Activated naive CD4-positive, alpha-beta T cell (primary cell): ENCODE measurements at regions not wholly inside any gene's neighbourhood (a gene's known extent, or its start where the extent isn't known, plus 50 kb on each side); places are given as distances from the start of the nearest gene placed in this dataset.
"Not testable (repeated sequence)": the region's sequence is repeated elsewhere in the genome, so short reads cannot be mapped to it uniquely, and the experiment has no call there.

Experiments
- DNase-seq, 4 experiments: peaks; one replicate each; lab custom pipeline; 2025; lab: John Stamatoyannopoulos, UW

GRCh38 chr3:178304758-178305467 is 231.3 kb upstream of the KCNMB2 start:
- no peak for DNase-seq

GRCh38 chr3:178306432-178307115 is 229.7 kb upstream of the KCNMB2 start:
- no peak for DNase-seq

- no peak for DNase-seq
These were observed 227.5 kb upstream of the KCNMB2 start for GRCh38 chr3:178308771-178309170.

DNA sequence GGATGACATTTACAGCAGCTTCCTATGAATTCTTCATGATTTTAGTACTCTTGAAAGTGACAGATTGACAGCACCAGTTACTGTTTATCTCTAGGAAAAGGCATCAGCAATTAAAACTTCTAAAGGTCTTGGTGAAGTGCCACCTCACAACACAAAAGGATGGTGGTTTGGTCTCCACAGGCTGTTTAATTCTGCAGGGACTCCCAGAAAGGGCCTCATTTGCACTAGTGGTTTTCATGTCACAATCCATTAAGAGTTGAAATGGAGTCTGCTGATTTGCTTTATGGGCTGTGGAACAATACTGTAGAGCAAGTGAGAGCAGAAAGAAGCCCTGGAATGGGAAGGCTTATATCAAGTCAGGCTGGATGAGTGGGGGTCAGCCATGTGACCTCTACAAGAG is 225.3 kb upstream of the KCNMB2 start:
- no peak for DNase-seq

GRCh38 chr3:178313716-178314115 is 222.5 kb upstream of the KCNMB2 start:
- no peak for DNase-seq

DNA sequence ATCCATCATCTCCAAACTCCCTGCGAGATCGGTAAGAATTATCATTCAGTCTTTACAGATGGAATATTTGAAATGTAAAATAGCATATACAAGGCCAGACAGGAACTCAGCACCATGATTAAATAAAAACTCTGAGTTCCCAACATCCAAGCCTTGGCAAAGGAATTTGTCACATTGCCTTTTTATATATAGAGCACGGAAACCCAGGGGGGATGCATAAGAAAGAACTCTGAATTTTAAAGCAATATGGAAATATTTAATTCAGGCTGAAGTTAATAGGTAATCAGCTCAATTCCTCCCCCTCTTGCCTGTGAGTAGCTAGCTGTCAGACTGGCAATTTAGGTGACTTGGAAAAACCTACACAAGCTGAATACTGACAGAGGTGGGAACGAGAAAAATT is 217.9 kb upstream of the KCNMB2 start:
- DNase-seq = no peak

DNA sequence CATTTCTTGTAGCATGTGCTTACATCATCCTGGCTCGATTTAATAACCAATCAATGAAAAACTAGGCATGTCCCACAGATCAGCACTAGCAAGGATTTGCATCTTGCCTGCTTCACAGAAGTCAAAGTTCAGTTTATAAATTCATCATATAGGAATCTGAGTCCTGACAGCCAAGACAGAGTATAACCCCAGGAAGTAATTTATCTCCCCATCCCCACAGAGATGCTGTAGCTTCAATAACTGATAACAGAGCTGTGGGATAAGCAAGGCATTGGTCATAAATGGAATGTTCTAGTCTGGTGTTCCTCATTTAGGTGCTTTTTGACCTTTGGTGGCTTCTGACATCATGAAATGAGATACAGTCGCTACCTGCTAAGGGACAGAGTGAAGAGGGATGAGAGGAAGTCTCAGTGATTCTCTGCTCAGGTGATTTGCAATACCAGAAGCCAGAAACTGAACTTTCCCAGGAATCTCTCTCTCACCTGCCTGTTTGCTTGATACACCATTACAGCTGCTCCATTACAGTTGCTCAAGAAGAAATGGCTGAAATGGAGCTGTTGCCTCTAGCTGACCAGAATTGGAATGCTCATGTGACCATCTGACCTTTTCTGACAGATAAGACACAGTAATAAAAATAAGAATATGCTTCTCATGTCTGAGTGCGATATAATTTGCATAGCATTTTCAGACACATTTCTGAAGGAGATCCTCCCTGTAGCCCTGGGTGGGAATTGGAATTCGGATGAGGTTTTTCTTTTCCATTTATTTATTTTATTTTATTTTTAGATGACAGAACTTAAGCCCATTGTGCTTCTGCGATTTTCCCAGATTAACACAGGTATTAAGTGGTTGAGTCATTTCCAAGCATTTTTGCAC is 217.1 kb upstream of the KCNMB2 start:
- no peak for DNase-seq

GRCh38 chr3:178320456-178321351 is 215.5 kb upstream of the KCNMB2 start:
- DNase-seq = no peak

DNA sequence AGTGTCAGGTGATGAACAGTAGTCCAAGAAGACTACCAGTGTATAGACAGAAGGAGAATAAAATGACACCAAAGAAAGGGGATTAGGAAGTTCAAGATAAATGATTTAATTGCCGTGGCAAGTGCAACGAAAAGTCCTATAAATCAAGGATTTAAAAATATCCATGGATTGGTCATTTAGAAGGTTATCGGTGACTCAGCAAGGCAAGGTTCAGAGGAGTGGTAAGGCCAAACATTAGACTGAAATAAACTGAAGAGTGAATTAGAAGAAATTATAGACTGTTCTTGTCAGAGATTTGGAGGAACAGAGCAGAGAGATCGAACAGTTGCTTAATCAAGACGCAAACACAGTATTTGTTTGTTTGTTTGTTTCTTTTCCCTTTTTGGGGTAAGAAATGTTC is 211.9 kb upstream of the KCNMB2 start:
- DNase-seq = no peak

GRCh38 chr3:178325330-178325729 is 210.9 kb upstream of the KCNMB2 start:
- no peak for DNase-seq

DNA sequence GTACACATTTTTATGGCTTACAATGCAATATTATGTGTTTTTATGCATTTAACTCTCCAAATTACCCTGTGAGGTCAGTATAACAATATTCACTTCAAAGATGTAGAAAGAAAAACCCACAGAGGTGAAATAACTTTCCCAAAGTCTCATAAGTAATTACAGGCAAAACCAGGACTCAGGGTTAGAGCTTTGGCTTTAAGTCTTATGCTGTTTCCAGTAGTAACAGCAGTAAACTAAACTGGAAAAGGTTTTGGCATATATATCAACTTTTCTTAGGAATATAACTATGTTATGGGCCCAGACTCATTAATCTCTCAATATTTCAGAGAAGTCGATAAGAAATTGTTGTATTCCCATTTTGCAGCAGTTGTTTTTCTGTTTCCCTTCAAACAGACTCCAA is 206.3 kb upstream of the KCNMB2 start:
- no peak for DNase-seq

- no peak for DNase-seq
These were observed 202.0 kb upstream of the KCNMB2 start for GRCh38 chr3:178334239-178334638.

DNA sequence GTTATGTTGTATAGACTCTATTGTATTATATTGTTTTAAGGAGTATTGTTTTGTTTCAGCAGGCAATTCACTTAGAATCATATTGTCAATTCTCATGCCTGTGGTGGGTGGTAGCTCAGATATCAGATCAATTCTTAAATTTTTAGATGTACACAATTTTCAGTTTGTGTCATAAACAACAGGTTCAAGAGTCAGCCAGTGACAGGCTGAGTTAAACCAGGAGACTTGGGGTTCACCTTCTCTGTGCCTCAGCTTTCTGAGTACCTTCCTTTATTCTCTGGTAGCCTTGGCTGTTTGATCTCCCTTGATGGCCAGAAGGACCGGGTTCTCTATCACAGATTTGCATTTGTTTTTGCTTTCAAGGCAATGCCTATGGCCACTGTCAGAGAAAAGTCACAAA is 199.9 kb upstream of the KCNMB2 start:
- DNase-seq = no peak

- no peak for DNase-seq
These were observed 195.7 kb upstream of the KCNMB2 start for GRCh38 chr3:178340506-178340905.

- DNase-seq = no peak
These were observed 194.6 kb upstream of the KCNMB2 start for GRCh38 chr3:178341636-178342035.

GRCh38 chr3:178342111-178342510 is 194.1 kb upstream of the KCNMB2 start:
- no peak for DNase-seq

DNA sequence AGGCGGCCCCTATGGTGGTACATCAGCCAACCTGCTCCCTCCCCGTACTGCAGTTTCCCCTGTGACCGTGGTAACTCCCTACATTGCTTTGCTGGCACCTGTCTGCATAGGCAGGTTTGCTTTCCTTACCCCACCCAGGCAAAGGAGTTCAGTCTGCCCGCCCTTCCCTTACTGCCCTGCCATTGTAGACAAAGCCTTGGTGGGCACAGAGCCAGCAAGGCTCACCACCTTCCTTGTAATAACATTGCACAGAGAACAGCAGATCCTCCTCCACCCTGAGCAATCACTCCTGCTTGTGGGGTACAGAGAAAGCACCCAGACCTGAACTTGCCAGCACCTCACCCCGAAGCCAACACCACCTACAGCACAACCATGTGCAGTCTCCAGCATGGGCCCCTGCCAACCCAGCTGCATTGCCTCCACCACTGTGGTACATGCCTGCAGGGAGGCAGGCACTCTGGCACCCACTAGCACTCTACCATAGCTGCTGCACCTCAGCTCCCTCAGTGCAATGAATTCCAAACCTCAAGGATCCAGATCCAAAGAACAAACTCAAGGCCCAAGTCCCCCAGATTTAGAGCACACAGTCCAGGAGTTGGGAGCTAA is 192.7 kb upstream of the KCNMB2 start:
- no peak for DNase-seq

DNA sequence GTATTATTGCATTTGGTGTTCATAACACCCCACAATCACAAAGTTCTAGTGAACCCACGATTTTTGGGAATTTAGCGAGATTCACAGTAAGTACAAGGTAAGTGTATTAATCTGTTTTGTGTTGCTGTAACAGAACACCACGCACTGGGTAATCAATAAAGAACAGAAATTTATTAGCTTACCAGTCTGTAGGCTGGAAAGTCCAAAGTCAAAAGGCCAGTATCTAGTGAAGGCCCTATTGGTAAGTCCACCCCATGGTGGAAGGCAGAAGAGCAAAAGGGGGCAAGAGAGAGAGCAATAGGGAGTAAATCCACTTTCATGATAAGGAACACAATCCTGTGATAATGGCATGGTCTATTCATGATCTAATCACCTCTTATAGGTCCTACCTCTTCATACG is 190.3 kb upstream of the KCNMB2 start:
- no peak for DNase-seq

DNA sequence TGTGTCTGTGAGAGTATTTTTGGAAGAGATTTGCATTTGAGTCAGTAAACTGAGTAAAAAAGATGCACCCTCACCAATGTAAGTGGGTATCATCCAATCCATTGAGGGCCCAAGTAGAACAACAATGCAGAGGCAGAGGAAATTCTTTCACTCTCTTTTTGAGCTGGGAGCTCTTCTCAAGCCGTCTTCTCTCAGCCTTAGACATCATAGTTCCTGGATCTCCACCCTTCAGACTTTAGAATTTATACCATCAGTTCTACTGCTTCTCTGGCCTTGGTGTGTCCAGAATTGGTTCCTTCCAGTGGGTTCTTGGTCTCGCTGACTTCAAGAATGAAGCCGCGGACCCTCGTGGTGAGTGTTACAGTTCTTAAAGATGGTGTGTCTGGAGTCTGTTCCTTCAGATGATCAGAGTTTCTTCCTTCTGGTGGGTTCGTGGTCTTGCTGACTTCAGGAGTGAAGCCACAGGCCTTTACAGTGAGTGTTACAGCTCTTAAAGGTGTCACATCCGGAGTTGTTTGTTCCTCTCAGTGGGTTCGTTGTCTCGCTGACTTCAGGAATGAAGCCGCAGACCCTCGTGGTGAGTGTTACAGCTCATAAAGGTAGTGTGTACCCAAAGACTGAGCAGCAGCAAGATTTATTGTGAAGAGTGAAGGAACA is 187.5 kb upstream of the KCNMB2 start:
- not testable (repeated sequence) for DNase-seq

- not testable (repeated sequence) for DNase-seq
These were observed 187.0 kb upstream of the KCNMB2 start for GRCh38 chr3:178349218-178349596.

GRCh38 chr3:178350763-178351162 is 185.5 kb upstream of the KCNMB2 start:
- no peak for DNase-seq
